Anterior cingulate cortex (tissue), 58 donors: ENCODE measurements at regions not wholly inside any gene's neighbourhood (a gene's known extent, or its start where the extent isn't known, plus 50 kb on each side); places are given as distances from the start of the nearest gene placed in this dataset.

ENCODE experiments used
- DNase-seq, 58 donors: peaks; one replicate each; lab custom pipeline; 2025; lab: John Stamatoyannopoulos, UW

- no peak for DNase-seq
These were observed 54.2 kb downstream of the S1PR1 start for GRCh38 chr1:101290922-101291561.

- peak in 2 of 58 donors; percentile 7 to 27 for DNase-seq
These were observed 55.0 kb downstream of the S1PR1 start for GRCh38 chr1:101291562-101292380.

- no peak for DNase-seq
These were observed 56.7 kb downstream of the S1PR1 start for GRCh38 chr1:101293461-101294051.

- no peak for DNase-seq
These were observed 58.4 kb downstream of the S1PR1 start for GRCh38 chr1:101295209-101295608.

- no peak for DNase-seq
These were observed 61.8 kb downstream of the S1PR1 start for GRCh38 chr1:101298663-101299062.

- DNase-seq = no peak
These were observed 62.3 kb downstream of the S1PR1 start for GRCh38 chr1:101299141-101299540.

- no peak for DNase-seq
These were observed 62.9 kb downstream of the S1PR1 start for GRCh38 chr1:101299710-101300109.

GRCh38 chr1:101300916-101301315 is 64.1 kb downstream of the S1PR1 start:
- no peak for DNase-seq

- no peak for DNase-seq
These were observed 64.7 kb downstream of the S1PR1 start for GRCh38 chr1:101301446-101302057.

- no peak for DNase-seq
These were observed 66.2 kb downstream of the S1PR1 start for GRCh38 chr1:101302831-101303511.

- DNase-seq = no peak
These were observed 71.3 kb downstream of the S1PR1 start for GRCh38 chr1:101307985-101308689.

- DNase-seq = no peak
These were observed 72.1 kb downstream of the S1PR1 start for GRCh38 chr1:101308935-101309333.

- DNase-seq = peak in 47 of 58 donors; percentile 4 to 54 (median 20)
These were observed 72.8 kb downstream of the S1PR1 start for GRCh38 chr1:101309334-101310311.

GRCh38 chr1:101310506-101310905 is 73.7 kb downstream of the S1PR1 start:
- no peak for DNase-seq

GRCh38 chr1:101311146-101311920 is 74.5 kb downstream of the S1PR1 start:
- DNase-seq = no peak

GRCh38 chr1:101312147-101312546 is 75.3 kb downstream of the S1PR1 start:
- no peak for DNase-seq

- DNase-seq = no peak
These were observed 76.5 kb downstream of the S1PR1 start for GRCh38 chr1:101313356-101313755.

GRCh38 chr1:101314244-101314643 is 77.4 kb downstream of the S1PR1 start:
- DNase-seq = no peak
